ENCODE measurements at regions not wholly inside any gene's neighbourhood (a gene's known extent, or its start where the extent isn't known, plus 50 kb on each side); places are given as distances from the start of the nearest gene placed in this dataset.

- FAIRE-seq = no peak
- H3K79me2 ChIP-seq (ENCODE audit: control insufficient read depth, insufficient read depth, low read length) = no peaks in the 10 kb centered on the region
- H3K27ac ChIP-seq (ENCODE audit: control insufficient read depth, insufficient read depth, low read length) = no peak overlapping the region
- no peaks in the 10 kb centered on the region for H3K36me3 ChIP-seq (ENCODE audit: control insufficient read depth in 2 of 2, extremely low read depth in 1 of 2, insufficient read depth in 2 of 2, low read length in 2 of 2)
- H3K27me3 ChIP-seq (ENCODE audit: control insufficient read depth, extremely low read depth, insufficient read depth, low read length) = no peaks in the 10 kb centered on the region
- H3K4me3 ChIP-seq (ENCODE audit: control insufficient read depth in 2 of 3, extremely low read depth in 1 of 3, insufficient read depth in 2 of 3, low read depth in 1 of 3, low read length in 3 of 3) = no peak overlapping the region
- H3K9me1 ChIP-seq (ENCODE audit: control insufficient read depth, extremely low read depth, insufficient read depth, low read length) = no peaks in the 10 kb centered on the region
- no peak overlapping the region for H3K9ac ChIP-seq (ENCODE audit: control insufficient read depth, extremely low read depth, insufficient read depth, low read length)
- dilution Hi-C loops (cut with MboI; ENCODE audit: extremely low pct_ligation_motif_present, low sequenced_read_pairs) = no loop called here
- TF ChIP-seq EZH2 (IDR thresholded peaks at IDR 0.05; ENCODE audit: low read length) = no peak
- TF ChIP-seq, protein P1, sequence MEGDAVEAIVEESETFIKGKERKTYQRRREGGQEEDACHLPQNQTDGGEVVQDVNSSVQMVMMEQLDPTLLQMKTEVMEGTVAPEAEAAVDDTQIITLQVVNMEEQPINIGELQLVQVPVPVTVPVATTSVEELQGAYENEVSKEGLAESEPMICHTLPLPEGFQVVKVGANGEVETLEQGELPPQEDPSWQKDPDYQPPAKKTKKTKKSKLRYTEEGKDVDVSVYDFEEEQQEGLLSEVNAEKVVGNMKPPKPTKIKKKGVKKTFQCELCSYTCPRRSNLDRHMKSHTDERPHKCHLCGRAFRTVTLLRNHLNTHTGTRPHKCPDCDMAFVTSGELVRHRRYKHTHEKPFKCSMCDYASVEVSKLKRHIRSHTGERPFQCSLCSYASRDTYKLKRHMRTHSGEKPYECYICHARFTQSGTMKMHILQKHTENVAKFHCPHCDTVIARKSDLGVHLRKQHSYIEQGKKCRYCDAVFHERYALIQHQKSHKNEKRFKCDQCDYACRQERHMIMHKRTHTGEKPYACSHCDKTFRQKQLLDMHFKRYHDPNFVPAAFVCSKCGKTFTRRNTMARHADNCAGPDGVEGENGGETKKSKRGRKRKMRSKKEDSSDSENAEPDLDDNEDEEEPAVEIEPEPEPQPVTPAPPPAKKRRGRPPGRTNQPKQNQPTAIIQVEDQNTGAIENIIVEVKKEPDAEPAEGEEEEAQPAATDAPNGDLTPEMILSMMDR (optimal IDR thresholded peaks at IDR 0.05 in 1 of 3, IDR thresholded peaks at IDR 0.05 in 1 of 3, conservative IDR thresholded peaks at IDR 0.05 in 1 of 3; ENCODE audit: extremely low read depth in 1 of 3, insufficient read depth in 2 of 3, low read length in 3 of 3) = no peak
- no peak overlapping the region for H2AFZ ChIP-seq (ENCODE audit: control insufficient read depth, low read length)
- no peak overlapping the region for H3K4me2 ChIP-seq (ENCODE audit: control insufficient read depth, extremely low read depth, insufficient read depth, low read depth, low read length)
- no peak for DNase-seq (ENCODE audit: low read depth, low spot score)
- peaks cover 5% of the 10 kb centered on the region for H3K9me3 ChIP-seq (ENCODE audit: control insufficient read depth, low read depth, low read length)
- no peaks in the 10 kb centered on the region for H4K20me1 ChIP-seq (ENCODE audit: control insufficient read depth, extremely low read depth, insufficient read depth, low read length)
- no peaks in the 10 kb centered on the region for H3K4me1 ChIP-seq (ENCODE audit: control insufficient read depth, extremely low read depth, insufficient read depth, low read length)
Observed at GRCh38 chr10:130968511-130968910, 343.0 kb downstream of the TCERG1L start.

- no peak overlapping the region for H3K27ac ChIP-seq (ENCODE audit: control insufficient read depth, insufficient read depth, low read length)
- TF ChIP-seq EZH2 (IDR thresholded peaks at IDR 0.05; ENCODE audit: low read length) = no peak
- TF ChIP-seq, protein P1 (optimal IDR thresholded peaks at IDR 0.05 in 1 of 3, IDR thresholded peaks at IDR 0.05 in 1 of 3, conservative IDR thresholded peaks at IDR 0.05 in 1 of 3; ENCODE audit: extremely low read depth in 1 of 3, insufficient read depth in 2 of 3, low read length in 3 of 3) = no peak
- dilution Hi-C loops (cut with MboI; ENCODE audit: extremely low pct_ligation_motif_present, low sequenced_read_pairs) = no loop called here
Observed at GRCh38 chr10:130968964-130969363, 342.6 kb downstream of the TCERG1L start.

More at GRCh38 chr10:130968964-130969363, 342.6 kb downstream of the TCERG1L start:
- Histone ChIP-seq H4K20me1 (ENCODE audit: control insufficient read depth, extremely low read depth, insufficient read depth, low read length) (no peaks in the 10 kb centered on the region), H3K27me3 (ENCODE audit: control insufficient read depth, extremely low read depth, insufficient read depth, low read length) (no peaks in the 10 kb centered on the region), H3K4me3 (ENCODE audit: control insufficient read depth in 2 of 3, extremely low read depth in 1 of 3, insufficient read depth in 2 of 3, low read depth in 1 of 3, low read length in 3 of 3) (no peak overlapping the region), H3K9me3 (ENCODE audit: control insufficient read depth, low read depth, low read length) (peaks cover 6% of the 10 kb centered on the region), H3K9ac (ENCODE audit: control insufficient read depth, extremely low read depth, insufficient read depth, low read length) (no peak overlapping the region), H3K4me1 (ENCODE audit: control insufficient read depth, extremely low read depth, insufficient read depth, low read length) (no peaks in the 10 kb centered on the region), H3K4me2 (ENCODE audit: control insufficient read depth, extremely low read depth, insufficient read depth, low read depth, low read length) (no peak overlapping the region), H3K9me1 (ENCODE audit: control insufficient read depth, extremely low read depth, insufficient read depth, low read length) (no peaks in the 10 kb centered on the region), H2AFZ (ENCODE audit: control insufficient read depth, low read length) (no peak overlapping the region), H3K36me3 (ENCODE audit: control insufficient read depth in 2 of 2, extremely low read depth in 1 of 2, insufficient read depth in 2 of 2, low read length in 2 of 2) (no peaks in the 10 kb centered on the region), H3K79me2 (ENCODE audit: control insufficient read depth, insufficient read depth, low read length) (no peaks in the 10 kb centered on the region)
- DNase-seq (ENCODE audit: low read depth, low spot score) (no peak), FAIRE-seq (no peak)
